ENCODE measurements at regions not wholly inside any gene's neighbourhood (a gene's known extent, or its start where the extent isn't known, plus 50 kb on each side); places are given as distances from the start of the nearest gene placed in this dataset.

DNA sequence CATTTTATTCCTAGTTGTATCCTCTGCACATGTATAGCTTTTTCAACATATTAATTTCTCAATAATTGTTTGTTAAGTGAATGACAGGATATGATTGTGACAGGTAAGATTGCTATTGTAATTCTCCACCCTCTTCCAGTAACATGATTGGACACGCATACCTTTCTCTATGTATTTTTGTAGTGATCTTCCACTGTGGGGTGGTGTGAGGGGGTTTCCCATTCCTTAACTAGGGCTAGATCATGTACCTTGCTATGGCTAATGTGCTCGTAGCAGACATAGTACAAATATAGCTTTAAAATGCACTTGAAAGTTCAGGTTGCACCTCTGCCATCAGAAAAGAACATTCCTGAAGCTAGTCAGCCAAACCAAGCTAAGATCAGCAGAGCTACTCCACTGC lies 2392.8 kb upstream of the RAG2 start:
- no peak for TF ChIP-seq ETV6 (conservative IDR thresholded peaks at IDR 0.05 in 1 of 2, IDR thresholded peaks at IDR 0.05 in 1 of 2; ENCODE audit: borderline replicate concordance in 1 of 2, low read depth in 1 of 2)
- no peak for TF ChIP-seq ZNF24 (IDR thresholded peaks at IDR 0.05)
- TF ChIP-seq, protein P1, sequence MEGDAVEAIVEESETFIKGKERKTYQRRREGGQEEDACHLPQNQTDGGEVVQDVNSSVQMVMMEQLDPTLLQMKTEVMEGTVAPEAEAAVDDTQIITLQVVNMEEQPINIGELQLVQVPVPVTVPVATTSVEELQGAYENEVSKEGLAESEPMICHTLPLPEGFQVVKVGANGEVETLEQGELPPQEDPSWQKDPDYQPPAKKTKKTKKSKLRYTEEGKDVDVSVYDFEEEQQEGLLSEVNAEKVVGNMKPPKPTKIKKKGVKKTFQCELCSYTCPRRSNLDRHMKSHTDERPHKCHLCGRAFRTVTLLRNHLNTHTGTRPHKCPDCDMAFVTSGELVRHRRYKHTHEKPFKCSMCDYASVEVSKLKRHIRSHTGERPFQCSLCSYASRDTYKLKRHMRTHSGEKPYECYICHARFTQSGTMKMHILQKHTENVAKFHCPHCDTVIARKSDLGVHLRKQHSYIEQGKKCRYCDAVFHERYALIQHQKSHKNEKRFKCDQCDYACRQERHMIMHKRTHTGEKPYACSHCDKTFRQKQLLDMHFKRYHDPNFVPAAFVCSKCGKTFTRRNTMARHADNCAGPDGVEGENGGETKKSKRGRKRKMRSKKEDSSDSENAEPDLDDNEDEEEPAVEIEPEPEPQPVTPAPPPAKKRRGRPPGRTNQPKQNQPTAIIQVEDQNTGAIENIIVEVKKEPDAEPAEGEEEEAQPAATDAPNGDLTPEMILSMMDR (IDR thresholded peaks at IDR 0.05 in 2 of 3, conservative IDR thresholded peaks at IDR 0.05 in 1 of 3; ENCODE audit: control insufficient read depth in 2 of 3, extremely low read depth in 1 of 3, insufficient read depth in 1 of 3, low read depth in 3 of 3, low read length in 3 of 3): no peak
- no peak for TF ChIP-seq SIX5 (IDR thresholded peaks at IDR 0.05; ENCODE audit: low read depth, low read length, severe bottlenecking)
- no peak for TF ChIP-seq GABPA (IDR thresholded peaks at IDR 0.05; ENCODE audit: low read depth)
- no peak for TF ChIP-seq CHD2 (IDR thresholded peaks at IDR 0.05; ENCODE audit: borderline replicate concordance, low read depth, low read length)
- no peak for TF ChIP-seq ZBTB33 (IDR thresholded peaks at IDR 0.05)
- no peak for TF ChIP-seq ZBTB4 (CRISPR knock-in tag; IDR thresholded peaks at IDR 0.05)
- no peak for TF ChIP-seq CUX1 (IDR thresholded peaks at IDR 0.05; ENCODE audit: insufficient replicate concordance, low read depth, low read length)
- TF ChIP-seq JUND (IDR thresholded peaks at IDR 0.05; ENCODE audit: low read depth, low read length): no peak
- no peak for TF ChIP-seq CEBPB (IDR thresholded peaks at IDR 0.05; ENCODE audit: borderline replicate concordance in 1 of 2, low read depth in 2 of 2, low read length in 2 of 2)

Data from GM12878 (cell line).